ENCODE measurements at regions not wholly inside any gene's neighbourhood (a gene's known extent, or its start where the extent isn't known, plus 50 kb on each side); places are given as distances from the start of the nearest gene placed in this dataset.

GRCh38 chrX:55326985-55327384 is 62.3 kb upstream of the PAGE3 start:
- TF ChIP-seq CTCF (IDR thresholded peaks at IDR 0.05; ENCODE audit: low read depth, low read length) = no peak
- no peak overlapping the region for H3K4me3 ChIP-seq (replicated peaks in 1 of 2; ENCODE audit: low read depth in 2 of 2, low read length in 2 of 2)
- no peak for DNase-seq (ENCODE audit: low read depth in 2 of 2)

GRCh38 chrX:55335296-55335695 is 70.6 kb upstream of the PAGE3 start:
- no peak for DNase-seq (ENCODE audit: low read depth in 2 of 2)
- no peak overlapping the region for H3K4me3 ChIP-seq (replicated peaks in 1 of 2; ENCODE audit: low read depth in 2 of 2, low read length in 2 of 2)
- no peak for TF ChIP-seq CTCF (IDR thresholded peaks at IDR 0.05; ENCODE audit: low read depth, low read length)

GRCh38 chrX:55336176-55336575 is 71.5 kb upstream of the PAGE3 start:
- no peak for TF ChIP-seq CTCF (IDR thresholded peaks at IDR 0.05; ENCODE audit: low read depth, low read length)
- no peak overlapping the region for H3K4me3 ChIP-seq (replicated peaks in 1 of 2; ENCODE audit: low read depth in 2 of 2, low read length in 2 of 2)

GRCh38 chrX:55340896-55341433 is 76.2 kb upstream of the PAGE3 start:
- no peak overlapping the region for H3K4me3 ChIP-seq (replicated peaks in 1 of 2; ENCODE audit: low read depth in 2 of 2, low read length in 2 of 2)
- no peak for DNase-seq (ENCODE audit: low read depth in 2 of 2)
- no peak for TF ChIP-seq CTCF (IDR thresholded peaks at IDR 0.05; ENCODE audit: low read depth, low read length)

More at GRCh38 chrX:55336176-55336575, 71.5 kb upstream of the PAGE3 start:
- no peak for DNase-seq (ENCODE audit: low read depth in 2 of 2)

DNA sequence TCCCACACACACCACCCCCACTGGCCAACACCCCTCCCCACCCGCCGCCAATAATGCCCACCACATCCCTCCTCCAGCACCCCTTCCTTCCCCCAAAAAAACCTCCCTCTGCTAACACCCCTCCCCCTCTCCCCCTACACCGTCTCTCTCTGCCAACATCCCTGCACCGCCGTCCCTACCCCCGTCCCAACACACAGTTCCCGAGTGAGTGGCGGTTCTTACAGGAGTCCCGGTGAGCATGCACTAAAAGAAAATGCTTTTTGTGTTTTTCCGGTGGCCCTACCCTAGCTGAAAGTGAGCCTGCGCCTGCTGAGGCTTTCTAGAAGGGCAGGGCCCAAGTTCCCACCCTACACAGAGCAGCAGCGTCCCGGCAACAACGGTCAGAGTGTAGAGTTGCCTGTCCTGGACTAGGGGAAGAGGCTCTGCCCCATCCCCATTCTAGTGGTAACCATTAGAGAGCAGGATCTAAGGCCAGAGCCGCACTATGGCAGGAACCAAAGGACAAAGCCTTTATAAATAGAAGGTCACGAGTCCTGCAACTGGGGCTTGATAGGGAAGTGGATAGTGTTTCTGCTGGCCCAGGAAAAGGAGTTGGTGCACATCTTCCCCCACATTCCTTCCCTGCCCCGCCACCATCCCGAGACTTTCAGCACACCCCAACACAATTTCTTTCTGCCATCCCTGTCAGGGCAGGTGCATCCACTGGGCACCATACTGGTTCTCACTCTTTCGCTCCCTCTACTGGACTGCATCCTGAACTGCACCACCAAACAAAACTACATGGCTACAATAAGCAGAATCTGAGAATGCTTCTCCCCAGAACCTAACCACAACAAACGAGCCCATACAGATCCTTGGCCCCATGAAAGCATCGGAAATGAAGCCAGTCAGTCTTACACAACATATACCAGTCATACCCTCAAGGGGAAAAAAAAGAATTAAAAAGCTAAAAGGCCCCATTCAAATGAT is 78.1 kb upstream of the PAGE3 start:
- DNase-seq (ENCODE audit: low read depth in 2 of 2) = peak; percentile 11 to 16
- H3K4me3 ChIP-seq (replicated peaks in 1 of 2; ENCODE audit: low read depth in 2 of 2, low read length in 2 of 2) = no peak overlapping the region
- peak; percentile 40 for TF ChIP-seq CTCF (IDR thresholded peaks at IDR 0.05; ENCODE audit: low read depth, low read length)

DNA sequence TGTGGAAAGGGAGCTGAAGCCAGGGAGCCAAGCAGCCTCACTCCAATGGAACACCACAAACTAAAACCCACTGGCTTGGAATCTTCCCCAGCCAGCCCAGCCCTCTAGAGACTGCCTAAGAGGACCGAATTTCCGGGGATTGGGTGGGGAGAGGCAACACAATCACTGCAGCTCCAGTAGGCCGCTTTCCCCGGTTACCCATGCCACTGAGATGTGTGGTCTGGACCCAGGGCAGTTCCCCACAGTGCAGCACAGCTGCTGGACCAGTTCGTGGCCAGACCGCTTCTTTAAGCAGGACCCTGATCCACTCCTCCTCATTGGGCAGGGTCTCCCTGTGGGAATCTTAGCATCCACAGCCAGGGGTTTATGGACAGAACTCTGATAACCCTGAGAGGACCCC is 91.9 kb upstream of the PAGE3 start:
- no peak overlapping the region for H3K4me3 ChIP-seq (replicated peaks in 1 of 2; ENCODE audit: low read depth in 2 of 2, low read length in 2 of 2)
- TF ChIP-seq CTCF (IDR thresholded peaks at IDR 0.05; ENCODE audit: low read depth, low read length) = no peak
- DNase-seq (ENCODE audit: low read depth in 2 of 2) = no peak

Data from cardiac fibroblast (primary cell).